ENCODE measurements at regions not wholly inside any gene's neighbourhood (a gene's known extent, or its start where the extent isn't known, plus 50 kb on each side); places are given as distances from the start of the nearest gene placed in this dataset.
"Not testable (repeated sequence)": the region's sequence is repeated elsewhere in the genome, so short reads cannot be mapped to it uniquely, and the experiment has no call there.

- no peak overlapping the region for H3K4me3 ChIP-seq (ENCODE audit: insufficient read length, low read depth)
- TF ChIP-seq ZNF274 (IDR thresholded peaks at IDR 0.05; ENCODE audit: low read depth, low read length) (no peak), SUZ12 (IDR thresholded peaks at IDR 0.05; ENCODE audit: extremely low read depth, insufficient read depth, insufficient read length) (no peak), YY1 (IDR thresholded peaks at IDR 0.05; ENCODE audit: insufficient read depth, insufficient read length) (no peak)
- no peak overlapping the region for H3K9ac ChIP-seq (ENCODE audit: insufficient read length, low read depth)
- DNase-seq (ENCODE audit: low read depth, low spot score) = no peak
- no peaks in the 10 kb centered on the region for H3K4me1 ChIP-seq (ENCODE audit: insufficient read depth, insufficient read length)
- H3K36me3 ChIP-seq (ENCODE audit: insufficient read depth, insufficient read length, low read length) = no peaks in the 10 kb centered on the region
- H3K27me3 ChIP-seq (ENCODE audit: insufficient read depth, insufficient read length) = no peaks in the 10 kb centered on the region
- no peaks in the 10 kb centered on the region for H3K9me3 ChIP-seq (ENCODE audit: insufficient read depth, low read length)
These were observed 185.8 kb downstream of the B3GLCT start for GRCh38 chr13:31385540-31385939.

DNA sequence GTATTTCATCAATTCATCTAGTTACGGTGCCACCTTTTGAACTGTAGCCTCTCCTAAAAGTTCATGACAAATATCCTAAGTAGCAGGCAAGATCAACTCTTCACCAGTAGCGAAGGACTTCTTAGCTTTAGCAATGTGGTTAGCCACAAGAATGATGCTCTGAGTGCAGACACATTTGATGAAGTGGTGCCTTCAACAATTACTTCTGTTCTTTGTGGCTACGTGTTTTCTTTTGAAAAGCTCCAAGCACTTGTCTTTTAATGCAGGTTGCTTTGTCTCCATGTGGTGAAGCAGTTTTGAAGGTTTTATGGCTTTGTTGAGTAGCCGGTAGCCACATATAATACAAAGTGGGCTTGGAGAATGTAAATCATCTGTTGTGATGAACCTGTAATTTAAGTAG, 194.7 kb downstream of the B3GLCT start:
- no peaks in the 10 kb centered on the region for H3K27me3 ChIP-seq (ENCODE audit: insufficient read depth, insufficient read length)
- no peaks in the 10 kb centered on the region for H3K36me3 ChIP-seq (ENCODE audit: insufficient read depth, insufficient read length, low read length)
- no peak for TF ChIP-seq SUZ12 (IDR thresholded peaks at IDR 0.05; ENCODE audit: extremely low read depth, insufficient read depth, insufficient read length)
- no peak for TF ChIP-seq ZNF274 (IDR thresholded peaks at IDR 0.05; ENCODE audit: low read depth, low read length)
- TF ChIP-seq YY1 (IDR thresholded peaks at IDR 0.05; ENCODE audit: insufficient read depth, insufficient read length) = no peak

DNA sequence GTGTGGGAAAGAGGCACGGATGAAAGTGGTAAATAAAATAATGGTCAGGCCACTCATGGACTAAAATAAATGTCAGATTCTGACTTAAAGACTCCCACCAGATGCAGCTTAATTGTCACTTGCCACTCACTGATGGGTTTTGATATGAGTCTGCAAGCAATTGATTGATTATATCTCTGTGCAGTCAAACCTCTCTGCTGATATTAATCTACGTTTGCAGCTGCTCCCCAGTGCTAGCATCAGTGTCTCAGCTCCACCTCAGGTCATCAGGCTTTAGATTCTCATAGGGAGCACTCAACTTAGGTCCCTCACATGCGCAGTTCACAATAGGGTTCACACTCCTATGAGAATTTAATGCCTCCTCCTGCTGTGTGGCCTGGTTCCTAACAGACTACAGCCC, 195.3 kb downstream of the B3GLCT start:
- no peak for DNase-seq (ENCODE audit: low read depth, low spot score)
- H3K9ac ChIP-seq (ENCODE audit: insufficient read length, low read depth) = no peak overlapping the region
- TF ChIP-seq YY1 (IDR thresholded peaks at IDR 0.05; ENCODE audit: insufficient read depth, insufficient read length) (no peak), ZNF274 (IDR thresholded peaks at IDR 0.05; ENCODE audit: low read depth, low read length) (no peak), SUZ12 (IDR thresholded peaks at IDR 0.05; ENCODE audit: extremely low read depth, insufficient read depth, insufficient read length) (no peak)
- H3K4me1 ChIP-seq (ENCODE audit: insufficient read depth, insufficient read length) = no peaks in the 10 kb centered on the region
- no peaks in the 10 kb centered on the region for H3K27me3 ChIP-seq (ENCODE audit: insufficient read depth, insufficient read length)
- no peak overlapping the region for H3K4me3 ChIP-seq (ENCODE audit: insufficient read length, low read depth)
- no peaks in the 10 kb centered on the region for H3K36me3 ChIP-seq (ENCODE audit: insufficient read depth, insufficient read length, low read length)
- H3K9me3 ChIP-seq (ENCODE audit: insufficient read depth, low read length) = 0 out of 2 replicates have a peak, but pooled peaks cover 7% of the 10 kb centered on the region

More for the DNA sequence above, 194.7 kb downstream of the B3GLCT start:
- 0 out of 2 replicates have a peak, but pooled peaks cover 2% of the 10 kb centered on the region for H3K9me3 ChIP-seq (ENCODE audit: insufficient read depth, low read length)
- no peak overlapping the region for H3K4me3 ChIP-seq (ENCODE audit: insufficient read length, low read depth)
- DNase-seq (ENCODE audit: low read depth, low spot score) = no peak
- no peaks in the 10 kb centered on the region for H3K4me1 ChIP-seq (ENCODE audit: insufficient read depth, insufficient read length)
- H3K9ac ChIP-seq (ENCODE audit: insufficient read length, low read depth) = no peak overlapping the region

- TF ChIP-seq SUZ12 (IDR thresholded peaks at IDR 0.05; ENCODE audit: extremely low read depth, insufficient read depth, insufficient read length) = no peak
- no peak for TF ChIP-seq YY1 (IDR thresholded peaks at IDR 0.05; ENCODE audit: insufficient read depth, insufficient read length)
- no peak for DNase-seq (ENCODE audit: low read depth, low spot score)
- H3K36me3 ChIP-seq (ENCODE audit: insufficient read depth, insufficient read length, low read length) = no peaks in the 10 kb centered on the region
- 0 out of 2 replicates have a peak, but pooled peaks cover 7% of the 10 kb centered on the region for H3K9me3 ChIP-seq (ENCODE audit: insufficient read depth, low read length)
- H3K4me1 ChIP-seq (ENCODE audit: insufficient read depth, insufficient read length) = no peaks in the 10 kb centered on the region
- no peak overlapping the region for H3K9ac ChIP-seq (ENCODE audit: insufficient read length, low read depth)
- H3K4me3 ChIP-seq (ENCODE audit: insufficient read length, low read depth) = no peak overlapping the region
- H3K27me3 ChIP-seq (ENCODE audit: insufficient read depth, insufficient read length) = no peaks in the 10 kb centered on the region
These were observed 199.9 kb downstream of the B3GLCT start for GRCh38 chr13:31399690-31400089.

DNA sequence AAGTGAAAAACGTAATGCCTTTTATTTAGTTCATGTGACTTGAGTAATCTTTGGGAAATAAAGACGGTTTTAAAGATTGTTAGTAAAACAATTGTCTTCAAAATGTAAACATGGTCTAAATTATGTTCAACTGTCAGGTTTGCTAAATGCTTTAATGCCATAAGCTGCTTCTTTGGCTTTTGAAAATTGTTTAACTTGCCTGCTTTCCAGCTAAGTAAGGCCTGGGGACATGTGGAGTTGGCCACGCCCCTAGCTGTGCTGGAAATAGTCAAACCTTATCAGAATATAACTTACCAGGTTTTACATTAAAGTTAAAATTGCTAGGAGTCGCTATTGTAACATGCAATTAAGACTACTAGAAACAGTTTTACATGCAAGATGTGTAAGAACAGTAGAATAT, 203.9 kb downstream of the B3GLCT start:
- H3K9ac ChIP-seq (ENCODE audit: insufficient read length, low read depth); H3K4me3 ChIP-seq (ENCODE audit: insufficient read length, low read depth); H3K9me3 ChIP-seq (ENCODE audit: insufficient read depth, low read length); H3K4me1 ChIP-seq (ENCODE audit: insufficient read depth, insufficient read length); H3K36me3 ChIP-seq (ENCODE audit: insufficient read depth, insufficient read length, low read length); H3K27me3 ChIP-seq (ENCODE audit: insufficient read depth, insufficient read length); DNase-seq (ENCODE audit: low read depth, low spot score): not testable (repeated sequence)

GRCh38 chr13:31408927-31409326, 209.2 kb downstream of the B3GLCT start:
- Histone ChIP-seq H3K9ac (ENCODE audit: insufficient read length, low read depth) (no peak overlapping the region), H3K4me3 (ENCODE audit: insufficient read length, low read depth) (no peak overlapping the region), H3K27me3 (ENCODE audit: insufficient read depth, insufficient read length) (no peaks in the 10 kb centered on the region), H3K9me3 (ENCODE audit: insufficient read depth, low read length) (no peaks in the 10 kb centered on the region), H3K4me1 (ENCODE audit: insufficient read depth, insufficient read length) (no peaks in the 10 kb centered on the region), H3K36me3 (ENCODE audit: insufficient read depth, insufficient read length, low read length) (no peaks in the 10 kb centered on the region)
- DNase-seq (ENCODE audit: low read depth, low spot score) = no peak
- no peak for TF ChIP-seq YY1 (IDR thresholded peaks at IDR 0.05; ENCODE audit: insufficient read depth, insufficient read length)

DNA sequence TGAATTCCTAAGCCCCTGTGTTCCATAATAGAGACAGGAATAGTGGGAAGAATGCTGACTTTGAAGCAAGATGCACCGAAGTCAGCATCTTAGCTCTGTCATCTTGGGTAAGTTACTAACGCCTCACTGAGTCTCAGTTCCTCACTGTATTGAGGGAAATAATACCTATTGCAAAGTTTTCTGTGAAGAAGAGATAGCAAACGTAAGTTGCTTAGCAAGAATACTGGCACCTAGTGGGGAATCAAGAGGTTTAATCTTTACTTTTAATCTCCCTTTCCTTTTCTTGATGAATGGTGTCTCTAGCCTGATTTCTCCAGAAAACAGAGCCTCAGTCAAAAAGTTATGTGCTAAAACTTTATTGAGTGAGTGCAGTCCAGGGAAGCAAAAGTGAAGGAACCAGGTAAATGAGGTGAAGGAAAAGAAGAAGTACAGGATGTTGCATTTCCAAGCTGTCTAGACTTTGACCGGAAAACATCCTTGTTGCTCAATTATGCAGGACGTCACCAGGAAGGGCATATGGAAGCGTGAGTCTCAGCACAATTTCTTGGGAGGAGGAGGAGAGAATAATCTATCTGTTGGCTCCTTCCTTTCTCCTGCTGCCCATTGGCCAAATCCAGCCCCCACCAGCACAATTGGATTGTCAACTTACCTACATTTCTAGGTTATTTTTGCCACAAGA, 210.0 kb downstream of the B3GLCT start:
- Histone ChIP-seq H3K9me3 (ENCODE audit: insufficient read depth, low read length) (no peaks in the 10 kb centered on the region), H3K9ac (ENCODE audit: insufficient read length, low read depth) (no peak overlapping the region), H3K4me3 (ENCODE audit: insufficient read length, low read depth) (no peak overlapping the region), H3K27me3 (ENCODE audit: insufficient read depth, insufficient read length) (no peaks in the 10 kb centered on the region), H3K36me3 (ENCODE audit: insufficient read depth, insufficient read length, low read length) (no peaks in the 10 kb centered on the region), H3K4me1 (ENCODE audit: insufficient read depth, insufficient read length) (no peaks in the 10 kb centered on the region)
- no peak for DNase-seq (ENCODE audit: low read depth, low spot score)
- TF ChIP-seq YY1 (IDR thresholded peaks at IDR 0.05; ENCODE audit: insufficient read depth, insufficient read length) (no peak), ZNF274 (IDR thresholded peaks at IDR 0.05; ENCODE audit: low read depth, low read length) (no peak), SUZ12 (IDR thresholded peaks at IDR 0.05; ENCODE audit: extremely low read depth, insufficient read depth, insufficient read length) (no peak)

- H3K27me3 ChIP-seq (ENCODE audit: insufficient read depth, insufficient read length) = no peaks in the 10 kb centered on the region
- no peaks in the 10 kb centered on the region for H3K4me1 ChIP-seq (ENCODE audit: insufficient read depth, insufficient read length)
- TF ChIP-seq SUZ12 (IDR thresholded peaks at IDR 0.05; ENCODE audit: extremely low read depth, insufficient read depth, insufficient read length) = no peak
- TF ChIP-seq ZNF274 (IDR thresholded peaks at IDR 0.05; ENCODE audit: low read depth, low read length) = no peak
- no peak for TF ChIP-seq YY1 (IDR thresholded peaks at IDR 0.05; ENCODE audit: insufficient read depth, insufficient read length)
- no peaks in the 10 kb centered on the region for H3K36me3 ChIP-seq (ENCODE audit: insufficient read depth, insufficient read length, low read length)
- no peak overlapping the region for H3K9ac ChIP-seq (ENCODE audit: insufficient read length, low read depth)
- no peaks in the 10 kb centered on the region for H3K9me3 ChIP-seq (ENCODE audit: insufficient read depth, low read length)
- DNase-seq (ENCODE audit: low read depth, low spot score) = no peak
- H3K4me3 ChIP-seq (ENCODE audit: insufficient read length, low read depth) = no peak overlapping the region
These were observed 213.7 kb downstream of the B3GLCT start for GRCh38 chr13:31413516-31413915.
